ENCODE measurements at regions not wholly inside any gene's neighbourhood (a gene's known extent, or its start where the extent isn't known, plus 50 kb on each side); places are given as distances from the start of the nearest gene placed in this dataset.

DNA sequence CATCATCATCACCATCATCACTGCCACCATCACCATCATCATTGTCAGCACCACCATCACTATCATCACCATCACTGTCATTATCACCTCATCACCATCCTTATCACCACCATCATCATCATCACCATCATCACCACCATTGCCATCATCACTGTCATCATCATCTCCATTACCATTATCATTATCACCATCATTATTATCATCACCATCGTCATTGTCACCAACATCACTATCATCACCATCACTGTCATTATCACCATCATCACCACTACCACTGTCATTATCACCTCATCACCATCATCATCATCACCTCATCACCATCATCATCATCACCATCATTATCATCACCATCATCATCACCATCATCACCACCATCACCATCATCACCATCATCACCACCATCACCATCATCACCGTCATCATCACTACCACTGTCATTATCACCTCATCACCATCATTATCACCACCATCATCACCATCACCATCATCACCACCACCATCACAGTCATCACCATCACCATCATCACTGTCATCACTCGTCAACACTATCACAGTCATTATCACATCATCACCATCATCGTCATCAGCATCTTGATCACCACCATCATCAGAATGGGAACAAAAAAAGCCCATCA is 191.1 kb downstream of the TTLL2 start:
- DNase-seq = no peak

DNA sequence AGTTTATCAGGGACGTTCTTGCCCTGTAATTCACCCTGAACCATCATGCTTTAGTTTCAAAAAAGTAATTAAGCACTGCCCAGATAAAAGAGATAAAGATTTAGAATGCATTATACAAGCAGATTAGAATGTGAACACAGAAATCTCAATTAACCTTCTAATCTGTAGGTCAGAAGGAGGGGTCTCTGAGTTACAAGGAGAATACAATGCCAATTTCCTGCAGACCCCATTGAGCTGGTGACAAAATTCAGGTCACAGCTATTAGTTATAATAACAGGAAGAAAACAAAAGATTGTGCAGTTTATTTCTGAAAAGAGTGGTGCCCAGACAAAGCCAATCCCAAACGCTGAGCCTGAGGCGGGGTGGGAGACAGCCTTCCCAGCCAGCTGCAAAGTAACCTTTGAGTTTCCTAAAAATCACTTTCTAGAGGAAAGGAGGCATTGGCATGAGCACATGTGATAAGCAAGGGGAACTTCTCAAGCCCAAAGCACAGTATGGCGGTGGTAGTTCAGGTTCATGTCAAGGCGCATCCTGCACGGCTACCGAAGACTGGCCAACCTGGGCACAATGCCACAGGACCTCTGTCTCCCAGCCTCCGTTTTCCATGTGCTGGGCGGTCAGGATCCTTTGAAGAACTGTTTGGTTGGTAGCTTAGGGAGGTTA is 192.5 kb downstream of the TTLL2 start:
- no peak for DNase-seq

DNA sequence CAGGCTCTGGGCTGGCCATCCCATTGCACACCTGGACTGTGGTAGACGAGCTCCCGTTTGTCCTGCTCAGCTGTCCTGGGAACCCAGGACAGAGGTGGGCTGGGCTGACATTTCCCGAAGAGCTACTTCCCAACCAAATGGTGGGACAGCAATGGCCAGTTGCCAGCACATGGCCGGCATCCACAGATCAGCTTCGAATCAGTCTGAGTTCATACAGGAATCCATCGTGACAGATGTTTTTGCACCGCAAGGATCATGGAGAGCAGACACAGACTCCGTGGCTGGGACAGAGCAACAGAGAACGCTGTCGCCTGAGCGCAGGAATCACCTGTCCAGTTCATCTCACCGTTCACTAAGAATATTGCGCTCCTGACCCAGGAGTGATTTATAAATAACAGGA is 198.5 kb downstream of the TTLL2 start:
- DNase-seq = no peak

- DNase-seq = no peak
Observed at GRCh38 chr6:167524261-167525111, 199.6 kb downstream of the TTLL2 start.

DNA sequence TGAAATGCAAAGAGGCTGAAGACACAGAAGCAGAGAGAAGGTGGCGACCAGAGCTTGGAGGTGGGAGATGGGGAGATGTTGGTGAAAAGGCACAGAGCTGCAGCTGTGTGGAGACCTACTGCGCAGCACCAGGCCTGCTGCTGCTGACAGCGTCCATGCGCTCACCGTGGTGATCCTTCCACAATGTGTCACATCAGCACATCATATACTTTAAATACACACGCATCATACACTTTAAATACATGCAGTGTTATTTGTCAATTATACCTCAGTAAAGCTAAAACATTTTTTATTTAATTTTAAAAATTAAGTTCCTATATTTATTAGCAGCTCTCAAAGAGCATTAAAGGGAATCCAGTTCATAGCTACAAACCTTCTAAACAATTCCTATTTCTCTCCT is 200.9 kb downstream of the TTLL2 start:
- DNase-seq = no peak

- DNase-seq = no peak
Observed at GRCh38 chr6:167526465-167527368, 201.8 kb downstream of the TTLL2 start.

DNA sequence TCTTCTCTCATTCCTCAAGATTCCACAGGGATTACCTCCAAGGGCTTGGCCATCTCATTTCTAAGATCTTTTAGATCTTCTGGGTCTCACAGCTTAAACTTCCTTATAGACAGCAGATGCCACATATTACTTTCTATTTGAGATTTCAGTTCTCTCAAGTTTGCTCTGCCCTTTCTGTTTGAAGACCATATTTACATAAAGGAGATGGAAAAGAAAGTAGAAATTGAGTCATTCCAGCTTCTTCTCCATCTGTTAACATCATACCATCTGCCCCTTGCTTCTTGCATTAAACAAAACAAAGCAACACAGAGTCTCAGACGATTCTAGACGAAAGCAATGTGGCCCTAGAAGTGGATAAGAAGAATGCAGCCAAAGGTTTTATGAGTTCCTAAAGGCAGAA is 203.4 kb downstream of the TTLL2 start:
- DNase-seq = no peak

- DNase-seq = no peak
Observed at GRCh38 chr6:167528976-167529375, 204.1 kb downstream of the TTLL2 start.

GRCh38 chr6:167529444-167530335 is 204.8 kb downstream of the TTLL2 start:
- DNase-seq = no peak

- no peak for DNase-seq
Observed at GRCh38 chr6:167530951-167531350, 206.1 kb downstream of the TTLL2 start.

DNA sequence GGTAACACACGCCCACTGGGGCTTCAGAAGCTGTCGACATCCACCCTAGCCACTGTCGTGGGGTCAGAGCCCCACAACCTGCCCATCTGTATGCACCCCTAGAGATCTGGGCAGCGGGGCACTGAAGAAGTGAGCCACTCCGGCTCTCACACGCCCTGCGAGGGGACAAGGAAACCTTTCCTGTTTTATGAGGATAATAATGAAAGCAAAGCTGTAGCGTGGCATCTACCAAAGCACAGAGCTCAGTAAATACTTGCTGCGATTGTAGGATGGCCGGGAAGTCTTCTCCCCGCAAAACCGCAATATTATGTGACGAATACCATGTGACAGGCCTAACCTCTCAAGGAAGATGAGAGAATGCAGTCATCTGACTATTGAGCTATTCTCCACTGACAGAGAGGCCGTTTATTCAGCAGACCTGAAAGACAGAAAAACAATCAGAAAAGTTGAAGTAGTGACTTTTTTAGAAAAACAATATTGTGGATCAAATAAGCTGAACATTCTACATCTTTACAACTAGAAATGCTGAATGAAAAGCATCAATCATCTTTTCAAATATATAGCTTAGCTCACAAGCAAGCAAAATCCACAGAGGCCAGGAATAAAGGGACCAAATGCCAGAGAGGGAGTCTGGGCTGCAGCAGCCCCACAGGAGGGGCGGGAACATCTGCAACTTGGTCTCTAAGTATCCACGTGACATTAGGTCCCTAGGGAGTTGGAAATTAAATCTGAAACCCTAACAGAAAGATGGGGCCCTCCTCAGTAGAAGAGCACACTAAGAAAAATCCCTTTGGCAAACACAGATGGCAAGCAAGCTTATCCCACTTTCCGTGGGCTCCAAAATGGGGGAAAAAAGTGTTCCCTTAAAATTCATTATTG is 207.8 kb downstream of the TTLL2 start:
- no peak for DNase-seq

- no peak for DNase-seq
Observed at GRCh38 chr6:167533851-167534250, 209.0 kb downstream of the TTLL2 start.

GRCh38 chr6:167537816-167538215 is 212.9 kb downstream of the TTLL2 start:
- no peak for DNase-seq

DNA sequence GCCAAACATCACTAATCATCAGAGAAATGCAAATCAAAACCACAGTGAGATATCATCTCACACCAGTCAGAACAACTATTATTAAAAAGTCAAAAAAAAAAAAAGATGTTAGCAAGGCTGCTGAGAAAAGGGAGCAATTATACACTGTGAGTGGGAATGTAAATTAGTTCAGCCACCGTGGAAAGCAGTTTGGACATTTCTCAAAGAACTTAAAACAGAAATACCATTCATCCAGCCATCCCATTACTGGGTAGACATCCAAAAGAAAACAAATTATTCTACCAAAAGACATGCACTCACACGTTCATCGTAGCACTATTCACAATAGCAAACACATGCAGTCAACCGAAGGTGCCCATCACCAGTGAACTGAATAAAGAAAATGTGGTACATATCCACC is 213.9 kb downstream of the TTLL2 start:
- no peak for DNase-seq

DNA sequence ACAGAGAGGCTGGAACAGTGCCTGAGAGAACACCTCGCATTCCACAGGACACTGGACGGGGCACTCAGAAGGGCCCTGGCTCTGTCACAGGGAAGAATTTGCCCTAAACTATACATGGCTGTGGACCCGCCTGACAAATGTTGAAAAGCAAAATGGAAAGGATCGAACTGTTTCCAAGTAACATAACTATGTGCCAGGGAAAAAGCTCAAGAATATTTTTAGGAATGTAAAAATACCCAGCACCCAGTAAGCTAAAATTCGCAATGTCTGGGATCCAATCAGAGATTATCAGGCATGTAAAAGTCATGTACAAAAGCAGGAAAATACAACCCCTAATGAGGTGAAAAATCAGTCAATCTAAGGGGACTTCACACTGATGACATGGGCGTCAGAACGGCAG is 215.9 kb downstream of the TTLL2 start:
- DNase-seq = no peak

DNA sequence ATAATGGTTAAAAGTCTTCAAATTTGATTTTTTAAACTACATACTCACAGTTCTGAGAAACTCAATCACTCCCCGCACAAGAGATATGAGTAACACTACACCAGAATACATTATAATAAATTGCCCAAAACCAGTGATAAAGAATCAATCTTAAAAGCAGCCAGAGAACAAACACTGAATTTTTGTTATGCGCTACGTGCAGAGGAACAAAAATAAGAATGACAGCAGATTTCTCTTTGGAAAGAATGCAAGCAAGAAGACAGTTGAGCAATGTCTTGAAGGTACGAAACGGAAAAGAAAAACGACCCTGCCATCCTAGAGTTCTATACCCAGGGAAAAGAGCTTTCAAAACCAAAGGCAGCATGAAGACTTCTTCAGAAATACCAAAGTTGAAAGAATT is 216.7 kb downstream of the TTLL2 start:
- DNase-seq = no peak

- DNase-seq = no peak
Observed at GRCh38 chr6:167543602-167544497, 219.0 kb downstream of the TTLL2 start.

DNA sequence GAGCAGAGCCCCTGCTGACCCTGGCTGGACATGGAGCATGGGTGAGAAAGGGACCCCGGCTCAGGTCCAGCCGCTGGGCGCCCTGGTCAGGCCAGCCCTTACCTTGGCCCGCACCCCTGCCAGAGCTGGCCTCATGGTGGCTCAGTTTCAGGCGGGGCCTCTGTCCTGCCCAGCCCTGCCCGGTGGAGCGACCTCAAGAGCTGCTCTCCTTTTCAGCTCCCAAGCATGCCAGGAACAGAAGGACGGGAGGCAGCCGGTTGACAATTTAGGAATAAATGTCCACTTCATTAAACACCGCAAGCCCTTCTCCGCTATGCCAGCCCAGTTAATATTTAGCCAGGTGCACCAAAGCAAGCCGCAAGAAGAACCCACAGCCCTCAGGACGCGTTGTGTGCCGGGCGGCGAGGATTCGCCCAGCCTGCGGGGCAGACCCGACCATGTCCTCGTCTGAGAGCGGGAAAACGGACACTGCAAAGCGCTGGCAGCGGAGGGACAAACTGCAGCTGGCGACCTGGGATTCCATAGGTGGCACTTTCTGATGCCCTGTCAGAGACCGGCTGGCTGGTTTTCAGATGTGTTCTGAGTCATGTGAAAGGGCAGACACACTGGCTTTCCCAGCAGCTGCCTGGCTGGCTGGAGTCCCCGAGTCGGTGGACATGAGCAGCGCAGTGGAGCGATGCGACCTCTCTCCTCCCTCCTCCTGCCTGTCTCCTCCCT is 221.9 kb downstream of the TTLL2 start:
- DNase-seq = no peak

DNA sequence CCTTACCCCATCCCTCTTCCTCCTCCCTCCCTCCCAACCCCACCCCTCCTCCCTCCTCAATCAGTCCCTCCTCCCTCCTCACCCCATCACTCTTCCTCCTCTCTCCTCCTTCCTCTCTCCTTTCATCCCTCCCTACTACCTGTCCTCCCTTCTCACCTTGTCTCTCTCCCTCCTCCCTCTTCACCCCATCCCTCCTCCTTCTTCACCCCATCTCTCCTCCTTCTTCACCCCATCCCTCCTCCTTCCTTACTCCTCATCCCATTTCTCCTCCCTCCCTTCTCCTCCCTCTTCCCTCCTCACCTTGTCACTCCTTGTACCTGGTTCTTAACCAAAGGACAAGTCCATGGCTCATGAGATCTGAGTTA is 222.4 kb downstream of the TTLL2 start:
- DNase-seq = no peak
